GM23248 (cell line): ENCODE measurements at regions not wholly inside any gene's neighbourhood (a gene's known extent, or its start where the extent isn't known, plus 50 kb on each side); places are given as distances from the start of the nearest gene placed in this dataset.

Experiments used
- EZH2 ChIP-seq: fragments of 200-600 bp; sonication (generic); IDR thresholded peaks from 2 replicates; pipeline ENCODE4 v1.6.1; 2018; ENCODE audit warnings: antibody characterized with exemption, mild to moderate bottlenecking; ENCODE audit not compliant: insufficient read depth, poor library complexity, severe bottlenecking
- EZH2phosphoT487 ChIP-seq: fragments of 200-600 bp; sonication (generic); IDR thresholded peaks from 2 replicates; pipeline ENCODE4 v1.6.1; 2018; ENCODE audit warnings: antibody characterized with exemption, moderate library complexity, mild to moderate bottlenecking, low read depth; ENCODE audit not compliant: insufficient read depth

- TF ChIP-seq EZH2 (no peak), EZH2phosphoT487 (no peak)
Measured at GRCh38 chr6:124877468-124877867, 84.8 kb upstream of the RNF217 start.
